T-cell (primary cell): ENCODE measurements at regions not wholly inside any gene's neighbourhood (a gene's known extent, or its start where the extent isn't known, plus 50 kb on each side); places are given as distances from the start of the nearest gene placed in this dataset.

Experiments
- ATAC-seq, 4 experiments: fragments of 200-7000 bp in 3 of 4; fragments of 150-1000 bp in 1 of 4; cut with Tn5 transposase; replicated peaks in 1 of 4; 1 replicate in 3 of 4; 2 replicates in 1 of 4; pipeline ENCODE4 v1.10.0; 2021; ENCODE audit warnings: moderate library complexity in 3 of 4, mild to moderate bottlenecking in 2 of 4, moderate number of reproducible peaks in 1 of 4
- CTCF ChIA-PET, 2 donors: fragments of 300-600 bp; sonication (Branson Sonifier 250); formaldehyde crosslinking; loops; one replicate each; lab custom pipeline; 2022; ENCODE audit warnings: antibody characterized with exemption in 2 of 2; lab: Charles Lee
- POLR2A ChIA-PET, 2 donors: fragments of 300-600 bp; sonication (Branson Sonifier 250); formaldehyde crosslinking; loops; one replicate each; lab custom pipeline; 2022; ENCODE audit warnings: antibody characterized with exemption in 2 of 2; lab: Charles Lee
- DNase-seq, 35 experiments: peaks; one replicate each; pipeline versions ENCODE4 v3.0.0 to v3.0.0-alpha.2; 2013 to 2023
- H3K27ac ChIP-seq: one replicate; pipeline ENCODE4 v1.5.1; 2013; ENCODE audit warnings: low read length
- H3K27me3 ChIP-seq, 2 experiments: replicated peaks in 1 of 2; 1 replicate in 1 of 2; 2 replicates in 1 of 2; pipeline versions ENCODE4 v1.6.1 to v1.7.0; 2013; ENCODE audit warnings: low read length in 1 of 2, mixed read lengths in 1 of 2; ENCODE audit not compliant: control insufficient read depth in 2 of 2, insufficient read depth in 2 of 2; ENCODE audit errors: extremely low read depth in 1 of 2
- H3K36me3 ChIP-seq, 2 donors: 1 replicate in 1 of 2; 2 replicates in 1 of 2; pipeline versions ENCODE4 v1.6.1 to v1.7.0; 2013; ENCODE audit warnings: low read length in 1 of 2; ENCODE audit not compliant: control insufficient read depth in 2 of 2, insufficient read depth in 1 of 2; ENCODE audit errors: extremely low read depth in 1 of 2
- H3K4me1 ChIP-seq, 2 experiments: 1 replicate in 1 of 2; 2 replicates in 1 of 2; pipeline versions ENCODE4 v1.6.1 to v1.7.0; 2013; ENCODE audit warnings: low read length in 2 of 2, mixed read lengths in 1 of 2; ENCODE audit not compliant: insufficient read depth in 2 of 2, control insufficient read depth in 1 of 2; ENCODE audit errors: extremely low read depth in 1 of 2
- H3K4me3 ChIP-seq, 2 donors: 1 replicate in 1 of 2; 2 replicates in 1 of 2; pipeline versions ENCODE4 v1.5.1 to v1.7.0; 2013; ENCODE audit warnings: mild to moderate bottlenecking in 2 of 2, low read length in 1 of 2, moderate library complexity in 1 of 2; ENCODE audit not compliant: control insufficient read depth in 1 of 2; ENCODE audit errors: extremely low read depth in 1 of 2
- H3K9me3 ChIP-seq: 2 replicates; pipeline ENCODE4 v1.7.0; 2013
- H3K27ac Mint-ChIP-seq, 2 donors: one replicate each; pipeline ENCODE4 v1.8.0; 2020 to 2021; ENCODE audit warnings: mild to moderate bottlenecking in 2 of 2, mixed read lengths in 2 of 2
- H3K27me3 Mint-ChIP-seq, 2 donors: one replicate each; pipeline ENCODE4 v1.8.0; 2021 to 2022; ENCODE audit warnings: mixed read lengths in 2 of 2
- H3K36me3 Mint-ChIP-seq: one replicate; pipeline ENCODE4 v1.8.0; 2021; ENCODE audit warnings: mixed read lengths
- H3K4me1 Mint-ChIP-seq, 3 donors: one replicate each; pipeline ENCODE4 v1.8.0; 2020 to 2022; ENCODE audit warnings: mixed read lengths in 3 of 3, mild to moderate bottlenecking in 1 of 3
- H3K4me3 Mint-ChIP-seq, 3 donors: one replicate each; pipeline ENCODE4 v1.8.0; 2020 to 2022; ENCODE audit warnings: mild to moderate bottlenecking in 3 of 3, mixed read lengths in 3 of 3, moderate library complexity in 3 of 3
- H3K9me3 Mint-ChIP-seq, 3 donors: one replicate each; pipeline ENCODE4 v1.8.0; 2020 to 2022; ENCODE audit warnings: mixed read lengths in 3 of 3
- WGBS: methylation state at CpG from one replicate; pipeline ENCODE4 v1.1.5; 2013; ENCODE audit warnings: missing lambda C conversion rate; ENCODE audit not compliant: insufficient coverage; 5-methylcytosine and 5-hydroxymethylcytosine counted together

DNA sequence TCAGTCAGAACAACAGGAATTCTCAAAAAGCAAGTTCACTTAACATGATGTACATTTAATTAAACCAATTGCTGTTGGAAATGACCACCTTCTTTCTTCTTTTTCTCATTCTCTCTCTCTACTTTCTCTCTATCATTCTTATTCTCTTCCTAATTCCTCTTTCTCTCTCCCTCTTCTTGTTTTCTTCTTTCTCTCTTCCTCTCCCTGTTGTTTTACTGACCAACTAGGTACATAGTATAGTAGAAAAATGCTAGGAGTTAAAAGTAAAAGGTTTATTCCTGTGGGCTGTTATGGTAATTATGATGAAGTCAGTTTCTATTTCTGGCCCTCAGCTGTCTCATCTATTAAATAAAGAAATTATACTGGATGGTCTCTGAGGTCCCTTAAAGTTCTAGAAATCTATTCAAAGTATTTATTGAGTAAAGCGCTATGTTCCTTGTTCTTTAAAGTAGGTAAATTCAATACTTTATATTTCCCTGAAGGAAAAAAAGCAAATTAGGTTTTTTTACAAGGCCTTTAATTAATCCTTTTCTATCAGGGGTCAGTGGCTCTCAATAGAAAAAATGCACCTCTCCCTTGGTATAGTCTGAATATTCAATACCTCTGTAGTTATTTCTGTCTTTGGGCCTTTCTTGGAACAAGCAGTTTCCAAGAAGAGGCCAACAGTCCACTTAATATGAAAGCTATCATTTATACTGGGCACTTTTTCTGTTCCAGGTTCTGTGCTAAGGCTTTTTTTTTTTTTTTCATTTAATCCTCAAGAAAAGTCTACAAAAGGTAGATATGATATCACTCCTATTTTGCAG, 102.3 kb upstream of the SLC30A5 start:
- no peaks in the 10 kb centered on the region for H3K36me3 ChIP-seq
- Mint-ChIP-seq H3K36me3 (no peaks in the 10 kb centered on the region), H3K27me3 (peaks cover under 1 to 3% of the 10 kb centered on the region in 2 donors), H3K27ac (no peak overlapping the region), H3K9me3 (peaks cover 0 to 3% (median 0%) of the 10 kb centered on the region in 3 donors), H3K4me1 (peaks cover 0 to 3% (median 0%) of the 10 kb centered on the region in 3 donors), H3K4me3 (no peak overlapping the region)
- CTCF ChIA-PET, result interaction anchor here in 1 of 2 donors (0.6 kb wide), 1 partner anchor 891 kb away, joined by 4 read pairs; no protein-coding TSS in a partner anchor
- H3K27me3 ChIP-seq, result no peaks in the 10 kb centered on the region
- DNase-seq (no peak), ATAC-seq (no peak)
- H3K4me1 ChIP-seq, result no peaks in the 10 kb centered on the region
- WGBS, result no CpG with 5 or more reads among the region's 1 CpG
- POLR2A ChIA-PET, result no interaction called here
- H3K27ac ChIP-seq, result no peak overlapping the region
- H3K9me3 ChIP-seq, result no peaks in the 10 kb centered on the region
- H3K4me3 ChIP-seq, result no peak overlapping the region

- Mint-ChIP-seq H3K36me3 (no peaks in the 10 kb centered on the region), H3K27me3 (peaks cover 9 to 12% of the 10 kb centered on the region in 2 donors), H3K27ac (no peak overlapping the region), H3K4me1 (peaks cover 0 to 3% (median 0%) of the 10 kb centered on the region in 3 donors), H3K9me3 (no peaks in the 10 kb centered on the region), H3K4me3 (no peak overlapping the region)
- Histone ChIP-seq H3K27ac (no peak overlapping the region), H3K4me1 (no peaks in the 10 kb centered on the region), H3K4me3 (no peak overlapping the region), H3K36me3 (no peaks in the 10 kb centered on the region), H3K27me3 (peaks cover 0 to 3% of the 10 kb centered on the region in 2 experiments), H3K9me3 (no peaks in the 10 kb centered on the region)
- POLR2A ChIA-PET, result no interaction called here
- 55% methylated on average over 3 of the region's 4 CpGs for WGBS
- ATAC-seq, result no peak
- CTCF ChIA-PET, result interaction anchor here (0.5 to 0.7 kb wide), 2 partner anchors 284 to 1389 kb away, joined by 4 read pairs; no protein-coding TSS in a partner anchor
- DNase-seq, result no peak
Observed at GRCh38 chr5:68994645-68995044, 99.2 kb upstream of the SLC30A5 start.

DNA sequence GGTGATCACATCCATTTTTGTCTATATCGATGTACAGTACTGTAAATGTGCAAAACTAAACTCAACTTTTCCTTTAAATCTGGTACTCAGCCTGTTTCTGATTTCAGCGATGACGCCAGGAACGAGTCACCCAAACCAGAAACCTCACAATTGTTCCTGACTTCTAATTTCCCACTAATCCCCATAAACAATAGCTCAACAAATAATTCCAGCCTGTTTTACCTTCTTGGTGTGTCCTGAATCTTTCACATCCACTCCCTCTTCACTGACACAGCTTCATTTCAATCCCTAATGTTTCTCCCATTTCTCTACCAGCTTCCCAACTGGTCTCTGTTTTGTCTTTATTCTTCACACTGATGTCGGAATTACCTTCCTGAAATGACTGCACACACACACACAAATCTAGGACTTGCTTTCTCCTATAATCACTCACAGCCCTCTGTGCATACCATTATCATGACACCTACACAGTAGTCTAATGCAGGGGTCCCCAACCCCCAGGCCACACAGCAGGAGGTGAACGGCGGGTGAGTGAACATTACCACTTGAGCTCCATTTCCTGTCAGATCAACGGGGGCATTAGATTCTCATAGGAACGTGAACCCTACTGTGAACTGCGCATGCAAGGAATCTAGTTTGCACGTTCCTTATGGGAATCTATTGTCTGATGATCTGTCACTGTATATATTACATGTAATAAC, 97.8 kb upstream of the SLC30A5 start:
- H3K4me1 Mint-ChIP-seq, result peaks cover 0 to 3% (median 0%) of the 10 kb centered on the region in 3 donors
- no peaks in the 10 kb centered on the region for H3K36me3 Mint-ChIP-seq

GRCh38 chr5:68999181-68999580, 94.6 kb upstream of the SLC30A5 start:
- Mint-ChIP-seq H3K4me1 (peaks cover 0 to 3% (median 0%) of the 10 kb centered on the region in 3 donors), H3K9me3 (no peaks in the 10 kb centered on the region), H3K4me3 (no peak overlapping the region), H3K27ac (no peak overlapping the region), H3K36me3 (no peaks in the 10 kb centered on the region), H3K27me3 (peaks cover 13 to 16% of the 10 kb centered on the region in 2 donors)
- ChIA-PET CTCF (no interaction called here), POLR2A (interaction anchor here in 1 of 2 donors (0.6 kb wide), 1 partner anchor 230 kb away, joined by 3 read pairs; no protein-coding TSS in a partner anchor)
- Histone ChIP-seq H3K4me1 (no peaks in the 10 kb centered on the region), H3K9me3 (no peaks in the 10 kb centered on the region), H3K27ac (no peak overlapping the region), H3K36me3 (no peaks in the 10 kb centered on the region), H3K27me3 (peaks cover 0 to 3% of the 10 kb centered on the region in 2 experiments), H3K4me3 (no peak overlapping the region)
- WGBS, result no CpG with 5 or more reads among the region's 3 CpGs
- DNase-seq, result no peak
- no peak for ATAC-seq

More for the DNA sequence above, 97.8 kb upstream of the SLC30A5 start:
- ChIA-PET POLR2A (no interaction called here), CTCF (no interaction called here)
- Mint-ChIP-seq H3K4me3 (no peak overlapping the region), H3K27me3 (peaks cover 9 to 12% of the 10 kb centered on the region in 2 donors), H3K9me3 (no peaks in the 10 kb centered on the region), H3K27ac (no peak overlapping the region)
- ATAC-seq (no peak), DNase-seq (no peak)
- Histone ChIP-seq H3K27ac (no peak overlapping the region), H3K4me3 (no peak overlapping the region), H3K36me3 (no peaks in the 10 kb centered on the region), H3K9me3 (no peaks in the 10 kb centered on the region), H3K4me1 (no peaks in the 10 kb centered on the region), H3K27me3 (peaks cover 0 to 3% of the 10 kb centered on the region in 2 experiments)
- 71% methylated on average over 6 of the region's 11 CpGs for WGBS

- Mint-ChIP-seq H3K4me3 (no peak overlapping the region), H3K36me3 (no peaks in the 10 kb centered on the region), H3K9me3 (no peaks in the 10 kb centered on the region), H3K27me3 (peaks cover 20 to 24% of the 10 kb centered on the region in 2 donors), H3K4me1 (peaks cover 0 to 3% (median 0%) of the 10 kb centered on the region in 3 donors), H3K27ac (no peak overlapping the region)
- POLR2A ChIA-PET, result no interaction called here
- DNase-seq, result no peak
- H3K27ac ChIP-seq, result no peak overlapping the region
- 63% methylated on average over 1 of the region's 5 CpGs for WGBS
- no peaks in the 10 kb centered on the region for H3K36me3 ChIP-seq
- no peak overlapping the region for H3K4me3 ChIP-seq
- no peak for ATAC-seq
- CTCF ChIA-PET, result interaction anchor here in 1 of 2 donors (0.6 kb wide), 1 partner anchor 9 kb away, joined by 4 read pairs; no protein-coding TSS in a partner anchor
- peaks cover 0 to 3% of the 10 kb centered on the region in 2 experiments for H3K27me3 ChIP-seq
- no peaks in the 10 kb centered on the region for H3K9me3 ChIP-seq
- no peaks in the 10 kb centered on the region for H3K4me1 ChIP-seq
Observed at GRCh38 chr5:69000216-69000919, 93.4 kb upstream of the SLC30A5 start.

DNA sequence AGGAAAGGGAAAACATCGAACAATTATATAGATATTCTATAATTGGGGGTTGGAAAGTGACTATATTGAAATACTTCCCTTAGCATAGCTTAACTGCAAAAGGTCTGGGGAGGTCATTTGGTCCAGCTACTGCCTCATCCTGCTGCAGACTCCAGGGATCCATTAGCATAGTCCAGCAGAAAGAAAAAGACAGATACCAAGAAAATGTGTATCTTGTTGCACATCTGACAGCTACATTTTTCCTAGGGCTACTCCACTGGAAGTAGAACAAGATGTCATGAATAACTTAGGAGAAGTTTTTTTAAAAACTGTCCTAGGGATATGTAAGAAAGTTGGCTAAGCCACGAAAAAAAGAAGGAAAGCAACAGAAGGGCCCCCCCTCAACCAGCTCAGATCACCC, 92.9 kb upstream of the SLC30A5 start:
- Histone ChIP-seq H3K4me3 (no peak overlapping the region), H3K27me3 (peaks cover 0 to 3% of the 10 kb centered on the region in 2 experiments), H3K9me3 (no peaks in the 10 kb centered on the region), H3K36me3 (no peaks in the 10 kb centered on the region), H3K4me1 (no peaks in the 10 kb centered on the region), H3K27ac (no peak overlapping the region)
- no peak for ATAC-seq
- no peak overlapping the region for H3K4me3 Mint-ChIP-seq
- DNase-seq, result no peak
- H3K36me3 Mint-ChIP-seq, result no peaks in the 10 kb centered on the region
- ChIA-PET CTCF (interaction anchor here in 1 of 2 donors (0.5 to 0.6 kb wide), 3 partner anchors 8 to 100 kb away, joined by 4 to 6 read pairs (median 4); no protein-coding TSS in a partner anchor), POLR2A (no interaction called here)
- no peaks in the 10 kb centered on the region for H3K4me1 Mint-ChIP-seq
- H3K27ac Mint-ChIP-seq, result no peak overlapping the region
- peaks cover 20 to 24% of the 10 kb centered on the region in 2 donors for H3K27me3 Mint-ChIP-seq
- no peaks in the 10 kb centered on the region for H3K9me3 Mint-ChIP-seq
- WGBS, result no CpG with 5 or more reads among the region's 2 CpGs
